ENCODE measurements at regions not wholly inside any gene's neighbourhood (a gene's known extent, or its start where the extent isn't known, plus 50 kb on each side); places are given as distances from the start of the nearest gene placed in this dataset.

- Histone ChIP-seq H3K36me3 (ENCODE audit: control insufficient read depth, insufficient read depth, low read length) (no peaks in the 10 kb centered on the region), H3K9me3 (ENCODE audit: control insufficient read depth, low read length) (no peaks in the 10 kb centered on the region), H3K4me3 (ENCODE audit: low read depth, low read length) (no peak overlapping the region), H3K27ac (no peak overlapping the region), H3K9ac (no peak overlapping the region), H3K4me2 (ENCODE audit: low read length) (no peak overlapping the region), H2AFZ (no peak overlapping the region), H3K27me3 (ENCODE audit: control insufficient read depth, insufficient read depth, low read length) (no peaks in the 10 kb centered on the region), H3K4me1 (no peaks in the 10 kb centered on the region), H3K79me2 (no peaks in the 10 kb centered on the region)
- TF ChIP-seq CTCF (IDR thresholded peaks at IDR 0.05) = no peak
Measured at GRCh38 chr16:54822892-54823291, 107.8 kb upstream of the IRX5 start.

GRCh38 chr16:54822492-54822891, 108.2 kb upstream of the IRX5 start:
- H3K79me2 ChIP-seq = no peaks in the 10 kb centered on the region
- no peak overlapping the region for H3K9ac ChIP-seq
- H3K4me1 ChIP-seq = no peaks in the 10 kb centered on the region
- H3K27me3 ChIP-seq (ENCODE audit: control insufficient read depth, insufficient read depth, low read length) = no peaks in the 10 kb centered on the region
- H2AFZ ChIP-seq = no peak overlapping the region
- TF ChIP-seq CTCF (IDR thresholded peaks at IDR 0.05) = no peak
- no peaks in the 10 kb centered on the region for H3K9me3 ChIP-seq (ENCODE audit: control insufficient read depth, low read length)
- H3K4me3 ChIP-seq (ENCODE audit: low read depth, low read length) = no peak overlapping the region
- H3K36me3 ChIP-seq (ENCODE audit: control insufficient read depth, insufficient read depth, low read length) = no peaks in the 10 kb centered on the region
- no peak overlapping the region for H3K4me2 ChIP-seq (ENCODE audit: low read length)
- no peak overlapping the region for H3K27ac ChIP-seq

- H3K9ac ChIP-seq = no peak overlapping the region
- no peak overlapping the region for H2AFZ ChIP-seq
- TF ChIP-seq CTCF (IDR thresholded peaks at IDR 0.05) = no peak
- no peaks in the 10 kb centered on the region for H3K79me2 ChIP-seq
- H3K4me3 ChIP-seq (ENCODE audit: low read depth, low read length) = no peak overlapping the region
- H3K4me2 ChIP-seq (ENCODE audit: low read length) = no peak overlapping the region
- no peaks in the 10 kb centered on the region for H3K9me3 ChIP-seq (ENCODE audit: control insufficient read depth, low read length)
- no peaks in the 10 kb centered on the region for H3K27me3 ChIP-seq (ENCODE audit: control insufficient read depth, insufficient read depth, low read length)
- H3K4me1 ChIP-seq = no peaks in the 10 kb centered on the region
- no peaks in the 10 kb centered on the region for H3K36me3 ChIP-seq (ENCODE audit: control insufficient read depth, insufficient read depth, low read length)
- no peak overlapping the region for H3K27ac ChIP-seq
Measured at GRCh38 chr16:54821731-54822130, 108.9 kb upstream of the IRX5 start.

- H3K79me2 ChIP-seq = no peaks in the 10 kb centered on the region
- H3K9ac ChIP-seq = no peak overlapping the region
- H2AFZ ChIP-seq = no peak overlapping the region
- H3K4me3 ChIP-seq (ENCODE audit: low read depth, low read length) = no peak overlapping the region
- H3K9me3 ChIP-seq (ENCODE audit: control insufficient read depth, low read length) = no peaks in the 10 kb centered on the region
- H3K36me3 ChIP-seq (ENCODE audit: control insufficient read depth, insufficient read depth, low read length) = no peaks in the 10 kb centered on the region
- H3K27ac ChIP-seq = no peak overlapping the region
- no peak for TF ChIP-seq CTCF (IDR thresholded peaks at IDR 0.05)
- H3K4me1 ChIP-seq = no peaks in the 10 kb centered on the region
- no peak overlapping the region for H3K4me2 ChIP-seq (ENCODE audit: low read length)
- no peaks in the 10 kb centered on the region for H3K27me3 ChIP-seq (ENCODE audit: control insufficient read depth, insufficient read depth, low read length)
Measured at GRCh38 chr16:54817940-54818574, 112.6 kb upstream of the IRX5 start.

DNA sequence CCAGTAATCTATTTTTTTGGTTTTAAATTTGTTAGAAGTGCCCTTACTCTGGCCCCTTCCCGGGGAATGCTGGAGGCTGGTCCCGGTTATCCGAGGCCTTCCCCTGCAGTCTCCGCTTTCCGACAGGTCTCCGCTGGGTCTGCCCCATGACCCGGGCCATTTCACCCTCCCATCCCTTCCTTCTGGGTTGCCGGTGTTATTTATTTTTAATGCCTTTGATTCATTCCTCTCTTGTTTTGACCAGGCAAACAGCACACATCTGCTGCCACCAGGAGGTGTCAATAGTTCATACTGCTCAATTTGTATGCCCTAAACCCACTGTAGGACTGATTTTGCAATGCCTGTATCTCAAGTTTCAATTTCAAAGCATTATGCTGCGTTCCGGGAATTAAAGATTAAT, 113.2 kb upstream of the IRX5 start:
- no peak overlapping the region for H3K4me2 ChIP-seq (ENCODE audit: low read length)
- H3K4me3 ChIP-seq (ENCODE audit: low read depth, low read length) = no peak overlapping the region
- H3K79me2 ChIP-seq = no peaks in the 10 kb centered on the region

More for the DNA sequence above, 113.2 kb upstream of the IRX5 start:
- no peaks in the 10 kb centered on the region for H3K9me3 ChIP-seq (ENCODE audit: control insufficient read depth, low read length)
- no peak for TF ChIP-seq CTCF (IDR thresholded peaks at IDR 0.05)
- H3K27me3 ChIP-seq (ENCODE audit: control insufficient read depth, insufficient read depth, low read length) = no peaks in the 10 kb centered on the region
- no peak overlapping the region for H3K27ac ChIP-seq
- no peaks in the 10 kb centered on the region for H3K36me3 ChIP-seq (ENCODE audit: control insufficient read depth, insufficient read depth, low read length)
- no peak overlapping the region for H2AFZ ChIP-seq
- no peaks in the 10 kb centered on the region for H3K4me1 ChIP-seq
- no peak overlapping the region for H3K9ac ChIP-seq
